HG03469 (cell line): ENCODE measurements at regions not wholly inside any gene's neighbourhood (a gene's known extent, or its start where the extent isn't known, plus 50 kb on each side); places are given as distances from the start of the nearest gene placed in this dataset.

Experiments
- ATAC-seq: cut with Tn5 transposase; IDR thresholded peaks from one replicate; pipeline ENCODE4 v1.9.1; 2021; ENCODE audit warnings: mild to moderate bottlenecking, moderate library complexity, moderate number of reproducible peaks; ENCODE audit not compliant: unreplicated experiment

- peak; percentile 23 for ATAC-seq
Measured at GRCh38 chr18:34977838-34978532, 63.2 kb upstream of the MAPRE2 start.

GRCh38 chr18:34978533-34978893, 62.7 kb upstream of the MAPRE2 start:
- no peak for ATAC-seq

GRCh38 chr18:34978953-34979608, 62.1 kb upstream of the MAPRE2 start:
- peak; percentile 31 for ATAC-seq

- ATAC-seq: no peak
Measured at GRCh38 chr18:34981487-34981886, 59.7 kb upstream of the MAPRE2 start.

- no peak for ATAC-seq
Measured at GRCh38 chr18:34985963-34986362, 55.2 kb upstream of the MAPRE2 start.

- ATAC-seq: no peak
Measured at GRCh38 chr18:34990597-34990996, 50.6 kb upstream of the MAPRE2 start.

GRCh38 chr18:34991152-34991551, 50.1 kb upstream of the MAPRE2 start:
- no peak for ATAC-seq
